Left renal cortex interstitium (tissue), 4 donors: ENCODE measurements at regions not wholly inside any gene's neighbourhood (a gene's known extent, or its start where the extent isn't known, plus 50 kb on each side); places are given as distances from the start of the nearest gene placed in this dataset.
"Not testable (repeated sequence)": the region's sequence is repeated elsewhere in the genome, so short reads cannot be mapped to it uniquely, and the experiment has no call there.

ENCODE experiments used
- DNase-seq, 4 donors: peaks; one replicate each; pipeline ENCODE4 v3.0.0-alpha.2; 2013; ENCODE audit warnings: low read depth in 4 of 4, low spot score in 2 of 4, missing footprints in 1 of 4

GRCh38 chr6:165015676-165016075 lies 293.7 kb downstream of the C6orf118 start:
- DNase-seq: no peak

GRCh38 chr6:165013701-165014100 lies 295.7 kb downstream of the C6orf118 start:
- no peak for DNase-seq

- DNase-seq: no peak
Observed at GRCh38 chr6:165012183-165012582, 297.2 kb downstream of the C6orf118 start.

GRCh38 chr6:165010556-165011535 lies 298.6 kb downstream of the C6orf118 start:
- DNase-seq: peak in 2 of 4 donors; percentile 11 to 43

- no peak for DNase-seq
Observed at GRCh38 chr6:165008971-165009370, 300.4 kb downstream of the C6orf118 start.

- DNase-seq: no peak
Observed at GRCh38 chr6:165002866-165003265, 306.5 kb downstream of the C6orf118 start.

- DNase-seq: no peak
Observed at GRCh38 chr6:165002358-165002757, 307.0 kb downstream of the C6orf118 start.

GRCh38 chr6:165001502-165002157 lies 307.8 kb downstream of the C6orf118 start:
- no peak for DNase-seq

- no peak for DNase-seq
Observed at GRCh38 chr6:164998297-164998696, 311.1 kb downstream of the C6orf118 start.

GRCh38 chr6:164996838-164997237 lies 312.6 kb downstream of the C6orf118 start:
- DNase-seq: peak in 1 of 4 donors; percentile 21

- no peak for DNase-seq
Observed at GRCh38 chr6:164991573-164991972, 317.8 kb downstream of the C6orf118 start.

GRCh38 chr6:164990901-164991300 lies 318.5 kb downstream of the C6orf118 start:
- no peak for DNase-seq

- no peak for DNase-seq
Observed at GRCh38 chr6:164982389-164982788, 327.0 kb downstream of the C6orf118 start.

GRCh38 chr6:164967102-164967501 lies 342.3 kb downstream of the C6orf118 start:
- no peak for DNase-seq

- no peak for DNase-seq
Observed at GRCh38 chr6:164962805-164963204, 346.6 kb downstream of the C6orf118 start.

GRCh38 chr6:164947164-164947563 lies 362.2 kb downstream of the C6orf118 start:
- no peak for DNase-seq

- DNase-seq: no peak
Observed at GRCh38 chr6:164942271-164942670, 367.1 kb downstream of the C6orf118 start.

- not testable (repeated sequence) for DNase-seq
Observed at GRCh38 chr6:164933238-164933794, 376.1 kb downstream of the C6orf118 start.

GRCh38 chr6:164929408-164929977 lies 379.9 kb downstream of the C6orf118 start:
- DNase-seq: no peak

- no peak for DNase-seq
Observed at GRCh38 chr6:164928728-164929407, 380.5 kb downstream of the C6orf118 start.
